Prostate gland (tissue), 2 donors: ENCODE measurements at regions not wholly inside any gene's neighbourhood (a gene's known extent, or its start where the extent isn't known, plus 50 kb on each side); places are given as distances from the start of the nearest gene placed in this dataset.

Experiments used
- POLR2A ChIP-seq: fragments of 450-650 bp; IDR thresholded peaks from one replicate; pipeline ENCODE4 v1.6.1; 2016; ENCODE audit warnings: antibody characterized with exemption, mild to moderate bottlenecking
- TF ChIP-seq, protein P1 (sequence below), 4 experiments: fragments of 200-600 bp in 2 of 4; fragments of 450-650 bp in 2 of 4; sonication (generic) in 2 of 4; IDR thresholded peaks; 1 replicate in 3 of 4; 2 replicates in 1 of 4; pipeline ENCODE4 v1.5.1; 2016 to 2019; ENCODE audit warnings: antibody characterized with exemption in 4 of 4, mild to moderate bottlenecking in 2 of 4, moderate library complexity in 2 of 4

GRCh38 chr2:144730711-144731110 is 210.8 kb upstream of the ZEB2 start:
- TF ChIP-seq, protein P1, sequence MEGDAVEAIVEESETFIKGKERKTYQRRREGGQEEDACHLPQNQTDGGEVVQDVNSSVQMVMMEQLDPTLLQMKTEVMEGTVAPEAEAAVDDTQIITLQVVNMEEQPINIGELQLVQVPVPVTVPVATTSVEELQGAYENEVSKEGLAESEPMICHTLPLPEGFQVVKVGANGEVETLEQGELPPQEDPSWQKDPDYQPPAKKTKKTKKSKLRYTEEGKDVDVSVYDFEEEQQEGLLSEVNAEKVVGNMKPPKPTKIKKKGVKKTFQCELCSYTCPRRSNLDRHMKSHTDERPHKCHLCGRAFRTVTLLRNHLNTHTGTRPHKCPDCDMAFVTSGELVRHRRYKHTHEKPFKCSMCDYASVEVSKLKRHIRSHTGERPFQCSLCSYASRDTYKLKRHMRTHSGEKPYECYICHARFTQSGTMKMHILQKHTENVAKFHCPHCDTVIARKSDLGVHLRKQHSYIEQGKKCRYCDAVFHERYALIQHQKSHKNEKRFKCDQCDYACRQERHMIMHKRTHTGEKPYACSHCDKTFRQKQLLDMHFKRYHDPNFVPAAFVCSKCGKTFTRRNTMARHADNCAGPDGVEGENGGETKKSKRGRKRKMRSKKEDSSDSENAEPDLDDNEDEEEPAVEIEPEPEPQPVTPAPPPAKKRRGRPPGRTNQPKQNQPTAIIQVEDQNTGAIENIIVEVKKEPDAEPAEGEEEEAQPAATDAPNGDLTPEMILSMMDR (IDR thresholded peaks at IDR 0.05), result no peak
- TF ChIP-seq POLR2A, result no peak
